Activated T-cell treated with anti-CD3 and anti-CD28 coated beads, Interleukin-2, amount 50 U/mL, for 4 hours (primary cell): ENCODE measurements at regions not wholly inside any gene's neighbourhood (a gene's known extent, or its start where the extent isn't known, plus 50 kb on each side); places are given as distances from the start of the nearest gene placed in this dataset.
"Not testable (repeated sequence)": the region's sequence is repeated elsewhere in the genome, so short reads cannot be mapped to it uniquely, and the experiment has no call there.

Experiments used
- ATAC-seq, 2 donors: fragments of 200-7000 bp; cut with Tn5 transposase; one replicate each; pipeline ENCODE4 v1.10.0; 2021
- DNase-seq: peaks from one replicate; pipeline ENCODE4 v3.0.0-alpha.2; 2020
- H3K27me3 Mint-ChIP-seq: one replicate; pipeline ENCODE4 v1.8.0; 2021; ENCODE audit warnings: low read depth, mixed read lengths
- H3K36me3 Mint-ChIP-seq: one replicate; pipeline ENCODE4 v1.8.0; 2022; ENCODE audit warnings: mixed read lengths; ENCODE audit not compliant: insufficient read depth
- H3K4me1 Mint-ChIP-seq: one replicate; pipeline ENCODE4 v1.8.0; 2021; ENCODE audit warnings: low read depth, mixed read lengths
- H3K4me3 Mint-ChIP-seq: one replicate; pipeline ENCODE4 v1.8.0; 2021; ENCODE audit warnings: mild to moderate bottlenecking, moderate library complexity, mixed read lengths
- H3K9me3 Mint-ChIP-seq: one replicate; pipeline ENCODE4 v1.8.0; 2021; ENCODE audit warnings: mixed read lengths

GRCh38 chr11:97615546-97615945 lies 1225.7 kb downstream of the JRKL start:
- ATAC-seq, result no peak
- no peak overlapping the region for H3K4me3 Mint-ChIP-seq
- no peak for DNase-seq
- no peaks in the 10 kb centered on the region for H3K36me3 Mint-ChIP-seq
- no peaks in the 10 kb centered on the region for H3K27me3 Mint-ChIP-seq
- no peaks in the 10 kb centered on the region for H3K4me1 Mint-ChIP-seq
- peaks cover 15% of the 10 kb centered on the region for H3K9me3 Mint-ChIP-seq

- peaks cover 14% of the 10 kb centered on the region for H3K9me3 Mint-ChIP-seq
- no peak for ATAC-seq
These were observed 1227.2 kb downstream of the JRKL start for GRCh38 chr11:97617031-97617430.

DNA sequence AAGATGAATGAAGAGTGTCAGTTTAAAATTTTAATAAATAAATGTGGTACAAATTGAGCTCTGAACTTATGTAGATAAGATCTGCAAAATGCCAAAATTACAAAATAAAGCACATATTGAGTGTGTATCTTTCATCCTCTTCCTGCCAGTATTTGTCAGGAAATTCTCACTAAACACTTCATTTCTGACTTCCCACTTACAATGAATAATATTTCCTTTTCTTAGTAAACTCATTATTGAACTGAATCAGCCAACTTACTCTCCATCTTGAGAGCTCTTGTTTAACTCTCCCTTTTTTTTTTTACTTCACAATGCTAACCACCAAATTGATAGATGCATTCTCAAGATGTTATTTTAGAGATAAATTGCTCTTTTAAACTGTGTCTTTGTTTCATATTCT lies 1230.2 kb downstream of the JRKL start:
- H3K9me3 Mint-ChIP-seq, result peaks cover 12% of the 10 kb centered on the region
- no peaks in the 10 kb centered on the region for H3K36me3 Mint-ChIP-seq
- ATAC-seq (no peak), DNase-seq (no peak)
- H3K4me1 Mint-ChIP-seq, result no peaks in the 10 kb centered on the region
- no peak overlapping the region for H3K4me3 Mint-ChIP-seq
- H3K27me3 Mint-ChIP-seq, result no peaks in the 10 kb centered on the region

More at GRCh38 chr11:97617031-97617430, 1227.2 kb downstream of the JRKL start:
- DNase-seq, result no peak
- Mint-ChIP-seq H3K4me1 (no peaks in the 10 kb centered on the region), H3K27me3 (no peaks in the 10 kb centered on the region), H3K36me3 (no peaks in the 10 kb centered on the region), H3K4me3 (no peak overlapping the region)

DNA sequence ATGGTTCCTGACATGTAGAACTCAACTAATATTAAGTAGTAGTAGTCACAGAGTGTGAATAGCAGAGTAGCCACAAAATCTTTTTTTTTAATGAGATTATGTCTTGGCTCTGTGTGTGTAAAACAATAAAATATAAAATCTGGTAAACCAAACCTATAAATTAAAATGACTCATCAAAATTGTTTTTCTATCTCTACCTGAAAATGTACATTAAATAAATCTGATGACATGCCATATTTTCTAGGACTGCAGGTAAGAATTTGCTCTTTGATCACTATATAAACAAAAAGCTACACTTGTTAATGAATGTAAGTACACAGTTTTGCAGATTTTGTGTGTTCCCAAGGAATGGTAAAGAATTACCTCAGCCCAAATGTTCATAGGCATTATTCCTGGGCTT lies 1231.5 kb downstream of the JRKL start:
- Mint-ChIP-seq H3K4me3 (no peak overlapping the region), H3K9me3 (peaks cover 12% of the 10 kb centered on the region), H3K4me1 (no peaks in the 10 kb centered on the region), H3K27me3 (no peaks in the 10 kb centered on the region), H3K36me3 (no peaks in the 10 kb centered on the region)
- DNase-seq (no peak), ATAC-seq (no peak)

DNA sequence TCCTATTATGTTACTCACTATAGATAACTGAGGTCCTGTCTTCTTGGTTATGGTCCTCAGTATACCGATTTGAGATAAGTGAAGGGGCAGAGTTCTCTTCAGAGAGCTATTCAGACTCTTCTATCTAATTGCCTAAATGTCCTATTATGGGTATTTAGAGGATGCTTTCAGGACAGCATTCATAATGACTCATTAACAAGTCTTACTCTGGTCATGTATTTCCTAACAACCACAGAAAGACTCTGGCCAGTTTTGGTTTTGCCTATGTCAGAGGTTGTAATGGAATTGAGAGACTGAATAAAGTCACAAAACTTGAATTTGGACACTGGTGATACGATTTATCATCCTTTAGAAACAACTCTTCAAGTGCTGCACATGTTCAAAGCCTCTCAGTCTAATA lies 1233.0 kb downstream of the JRKL start:
- Mint-ChIP-seq H3K4me1 (no peaks in the 10 kb centered on the region), H3K9me3 (peaks cover 7% of the 10 kb centered on the region), H3K27me3 (no peaks in the 10 kb centered on the region), H3K4me3 (no peak overlapping the region), H3K36me3 (no peaks in the 10 kb centered on the region)
- no peak for ATAC-seq
- DNase-seq, result no peak

GRCh38 chr11:97636741-97637140 lies 1246.9 kb downstream of the JRKL start:
- peaks cover 21% of the 10 kb centered on the region for H3K9me3 Mint-ChIP-seq
- not testable (repeated sequence) for H3K4me1 Mint-ChIP-seq, H3K36me3 Mint-ChIP-seq, H3K4me3 Mint-ChIP-seq, DNase-seq, ATAC-seq, H3K27me3 Mint-ChIP-seq

- no peaks in the 10 kb centered on the region for H3K4me1 Mint-ChIP-seq
- no peak overlapping the region for H3K4me3 Mint-ChIP-seq
- no peak for ATAC-seq
These were observed 1247.9 kb downstream of the JRKL start for GRCh38 chr11:97637701-97638100.

DNA sequence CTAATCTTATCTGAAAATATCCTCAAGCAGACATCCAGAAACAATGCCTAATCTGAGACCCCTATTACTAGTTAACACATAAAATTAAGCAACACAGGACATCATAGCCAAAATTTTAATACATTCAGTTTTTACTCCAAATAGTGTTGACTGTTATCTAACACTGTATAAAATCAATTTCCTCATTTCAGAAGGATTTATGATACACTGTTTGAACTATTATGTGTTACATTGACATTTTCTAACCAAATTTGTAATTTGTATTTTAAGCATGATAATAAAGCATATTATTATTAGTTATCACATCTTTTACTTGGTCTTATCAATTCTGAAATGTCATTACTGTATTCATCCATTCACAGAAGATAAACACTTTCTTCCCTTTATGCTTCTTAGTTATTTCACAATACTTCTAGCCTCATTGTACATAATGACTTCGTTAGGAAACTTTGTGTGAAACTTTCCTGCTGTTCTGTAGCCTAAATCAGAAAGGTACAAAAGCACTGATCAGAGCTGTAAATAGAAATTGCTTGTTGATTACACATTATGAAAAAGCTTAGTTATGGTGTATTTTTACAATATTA lies 1248.9 kb downstream of the JRKL start:
- DNase-seq (no peak), ATAC-seq (no peak)
- Mint-ChIP-seq H3K36me3 (no peaks in the 10 kb centered on the region), H3K27me3 (no peaks in the 10 kb centered on the region), H3K9me3 (peaks cover 24% of the 10 kb centered on the region), H3K4me1 (no peaks in the 10 kb centered on the region), H3K4me3 (no peak overlapping the region)

More at GRCh38 chr11:97637701-97638100, 1247.9 kb downstream of the JRKL start:
- H3K27me3 Mint-ChIP-seq, result no peaks in the 10 kb centered on the region
- H3K36me3 Mint-ChIP-seq, result no peaks in the 10 kb centered on the region
- H3K9me3 Mint-ChIP-seq, result peaks cover 24% of the 10 kb centered on the region
- no peak for DNase-seq

GRCh38 chr11:97641988-97642387 lies 1252.2 kb downstream of the JRKL start:
- Mint-ChIP-seq H3K9me3 (peaks cover 31% of the 10 kb centered on the region), H3K36me3 (no peaks in the 10 kb centered on the region), H3K4me1 (no peaks in the 10 kb centered on the region), H3K27me3 (no peaks in the 10 kb centered on the region), H3K4me3 (no peak overlapping the region)
- ATAC-seq (no peak), DNase-seq (no peak)

- H3K9me3 Mint-ChIP-seq, result peaks cover 34% of the 10 kb centered on the region
- DNase-seq (no peak), ATAC-seq (no peak)
- no peak overlapping the region for H3K4me3 Mint-ChIP-seq
- no peaks in the 10 kb centered on the region for H3K4me1 Mint-ChIP-seq
- no peaks in the 10 kb centered on the region for H3K36me3 Mint-ChIP-seq
- no peaks in the 10 kb centered on the region for H3K27me3 Mint-ChIP-seq
These were observed 1255.9 kb downstream of the JRKL start for GRCh38 chr11:97645736-97646135.

DNA sequence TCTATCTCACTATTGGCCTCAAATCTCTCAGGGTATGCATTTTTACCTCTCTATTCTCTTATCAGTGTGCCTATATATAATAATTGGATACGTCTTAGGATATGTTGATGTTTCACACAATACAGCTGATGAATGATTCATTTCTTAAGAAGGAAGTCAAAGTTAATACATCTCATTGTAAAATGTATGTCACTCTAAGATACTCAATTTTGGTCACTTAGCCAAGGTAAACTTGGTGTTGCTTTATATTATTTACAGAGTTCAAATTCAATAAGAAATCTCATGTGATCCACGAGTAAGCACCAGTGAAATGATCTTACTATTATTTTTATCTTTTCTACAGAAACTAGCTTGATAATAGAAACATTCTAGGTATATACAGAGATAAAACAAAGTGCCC lies 1266.5 kb downstream of the JRKL start:
- Mint-ChIP-seq H3K36me3 (no peaks in the 10 kb centered on the region), H3K27me3 (no peaks in the 10 kb centered on the region), H3K9me3 (peaks cover 5% of the 10 kb centered on the region), H3K4me3 (no peak overlapping the region), H3K4me1 (no peaks in the 10 kb centered on the region)
- DNase-seq (no peak), ATAC-seq (no peak)

GRCh38 chr11:97657852-97658251 lies 1268.0 kb downstream of the JRKL start:
- H3K9me3 Mint-ChIP-seq, result peaks cover 5% of the 10 kb centered on the region
- no peak for ATAC-seq
- H3K36me3 Mint-ChIP-seq, result no peaks in the 10 kb centered on the region
- H3K4me3 Mint-ChIP-seq, result no peak overlapping the region
- H3K27me3 Mint-ChIP-seq, result no peaks in the 10 kb centered on the region
- DNase-seq, result no peak
- no peaks in the 10 kb centered on the region for H3K4me1 Mint-ChIP-seq

- no peaks in the 10 kb centered on the region for H3K4me1 Mint-ChIP-seq
These were observed 1277.2 kb downstream of the JRKL start for GRCh38 chr11:97667057-97667456.

GRCh38 chr11:97683733-97684132 lies 1293.9 kb downstream of the JRKL start:
- peaks cover 22% of the 10 kb centered on the region for H3K9me3 Mint-ChIP-seq
- no peaks in the 10 kb centered on the region for H3K36me3 Mint-ChIP-seq
- H3K4me1 Mint-ChIP-seq, result no peaks in the 10 kb centered on the region
- no peak overlapping the region for H3K4me3 Mint-ChIP-seq
- H3K27me3 Mint-ChIP-seq, result no peaks in the 10 kb centered on the region
- no peak for DNase-seq
- no peak for ATAC-seq

More at GRCh38 chr11:97667057-97667456, 1277.2 kb downstream of the JRKL start:
- no peak for ATAC-seq
- DNase-seq, result no peak
- Mint-ChIP-seq H3K9me3 (peaks cover 3% of the 10 kb centered on the region), H3K36me3 (no peaks in the 10 kb centered on the region), H3K27me3 (no peaks in the 10 kb centered on the region), H3K4me3 (no peak overlapping the region)

GRCh38 chr11:97684486-97685439 lies 1295.0 kb downstream of the JRKL start:
- Mint-ChIP-seq H3K4me1 (no peaks in the 10 kb centered on the region), H3K27me3 (no peaks in the 10 kb centered on the region), H3K9me3 (peaks cover 25% of the 10 kb centered on the region), H3K4me3 (no peak overlapping the region), H3K36me3 (no peaks in the 10 kb centered on the region)
- DNase-seq (no peak), ATAC-seq (no peak)
